GM21381 (cell line): ENCODE measurements at regions not wholly inside any gene's neighbourhood (a gene's known extent, or its start where the extent isn't known, plus 50 kb on each side); places are given as distances from the start of the nearest gene placed in this dataset.
A peak's percentile ranks its signal among the peaks of the same experiment; 100 is the strongest.

Experiments
- ATAC-seq: cut with Tn5 transposase; IDR thresholded peaks from one replicate; pipeline ENCODE4 v1.9.1; 2021; ENCODE audit warnings: mild to moderate bottlenecking, moderate library complexity; ENCODE audit not compliant: unreplicated experiment

- ATAC-seq, result peak; percentile 97
Observed at GRCh38 chr11:86193297-86194095, 51.1 kb upstream of the EED start.

- peak; percentile 8 for ATAC-seq
Observed at GRCh38 chr11:86192519-86193257, 51.9 kb upstream of the EED start.

GRCh38 chr11:86191874-86192273 is 52.7 kb upstream of the EED start:
- ATAC-seq, result no peak

- ATAC-seq, result no peak
Observed at GRCh38 chr11:86187027-86187426, 57.5 kb upstream of the EED start.

GRCh38 chr11:86186386-86186785 is 58.2 kb upstream of the EED start:
- ATAC-seq, result no peak

GRCh38 chr11:86185381-86185750 is 59.2 kb upstream of the EED start:
- no peak for ATAC-seq

GRCh38 chr11:86184728-86185380 is 59.7 kb upstream of the EED start:
- ATAC-seq, result no peak

GRCh38 chr11:86183694-86184093 is 60.9 kb upstream of the EED start:
- ATAC-seq, result no peak

GRCh38 chr11:86182976-86183584 is 61.5 kb upstream of the EED start:
- peak; percentile 90 for ATAC-seq

- ATAC-seq, result no peak
Observed at GRCh38 chr11:86181379-86181778, 63.2 kb upstream of the EED start.

- ATAC-seq, result no peak
Observed at GRCh38 chr11:86180851-86181250, 63.7 kb upstream of the EED start.

- ATAC-seq, result no peak
Observed at GRCh38 chr11:86180423-86180822, 64.1 kb upstream of the EED start.

- no peak for ATAC-seq
Observed at GRCh38 chr11:86179646-86180064, 64.9 kb upstream of the EED start.

GRCh38 chr11:86177302-86177701 is 67.3 kb upstream of the EED start:
- no peak for ATAC-seq

- ATAC-seq, result peak; percentile 54
Observed at GRCh38 chr11:86176165-86176884, 68.2 kb upstream of the EED start.

- no peak for ATAC-seq
Observed at GRCh38 chr11:86175626-86176025, 68.9 kb upstream of the EED start.

GRCh38 chr11:86175191-86175590 is 69.4 kb upstream of the EED start:
- no peak for ATAC-seq

GRCh38 chr11:86174101-86175046 is 70.2 kb upstream of the EED start:
- no peak for ATAC-seq

- no peak for ATAC-seq
Observed at GRCh38 chr11:86172894-86173293, 71.7 kb upstream of the EED start.

- ATAC-seq, result no peak
Observed at GRCh38 chr11:86171627-86172026, 72.9 kb upstream of the EED start.
